ENCODE measurements at regions not wholly inside any gene's neighbourhood (a gene's known extent, or its start where the extent isn't known, plus 50 kb on each side); places are given as distances from the start of the nearest gene placed in this dataset.

DNA sequence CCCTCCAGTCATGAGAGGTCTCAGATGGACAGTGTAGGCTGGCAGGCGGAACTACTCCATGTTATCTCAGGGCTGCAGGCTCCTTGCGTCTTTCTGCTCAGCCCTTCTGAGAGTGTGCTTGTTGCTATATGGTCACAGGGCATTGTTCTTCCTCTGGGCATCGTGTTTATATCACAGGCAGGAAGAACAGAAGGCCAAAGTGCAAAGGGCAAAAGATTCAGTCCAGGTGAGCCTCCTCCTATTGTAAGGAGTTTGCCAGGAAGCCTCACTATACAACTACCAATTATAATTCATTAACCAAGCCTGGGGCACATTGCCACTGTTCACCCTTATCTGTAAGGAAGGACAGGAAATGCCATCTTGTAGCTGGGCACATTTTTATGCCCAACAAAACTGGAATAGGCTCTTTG lies 195.5 kb upstream of the KITLG start:
- TF ChIP-seq EZH2phosphoT487 (IDR thresholded peaks at IDR 0.05; ENCODE audit: borderline replicate concordance, low read length), result no peak
- TF ChIP-seq, protein P1, sequence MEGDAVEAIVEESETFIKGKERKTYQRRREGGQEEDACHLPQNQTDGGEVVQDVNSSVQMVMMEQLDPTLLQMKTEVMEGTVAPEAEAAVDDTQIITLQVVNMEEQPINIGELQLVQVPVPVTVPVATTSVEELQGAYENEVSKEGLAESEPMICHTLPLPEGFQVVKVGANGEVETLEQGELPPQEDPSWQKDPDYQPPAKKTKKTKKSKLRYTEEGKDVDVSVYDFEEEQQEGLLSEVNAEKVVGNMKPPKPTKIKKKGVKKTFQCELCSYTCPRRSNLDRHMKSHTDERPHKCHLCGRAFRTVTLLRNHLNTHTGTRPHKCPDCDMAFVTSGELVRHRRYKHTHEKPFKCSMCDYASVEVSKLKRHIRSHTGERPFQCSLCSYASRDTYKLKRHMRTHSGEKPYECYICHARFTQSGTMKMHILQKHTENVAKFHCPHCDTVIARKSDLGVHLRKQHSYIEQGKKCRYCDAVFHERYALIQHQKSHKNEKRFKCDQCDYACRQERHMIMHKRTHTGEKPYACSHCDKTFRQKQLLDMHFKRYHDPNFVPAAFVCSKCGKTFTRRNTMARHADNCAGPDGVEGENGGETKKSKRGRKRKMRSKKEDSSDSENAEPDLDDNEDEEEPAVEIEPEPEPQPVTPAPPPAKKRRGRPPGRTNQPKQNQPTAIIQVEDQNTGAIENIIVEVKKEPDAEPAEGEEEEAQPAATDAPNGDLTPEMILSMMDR (conservative IDR thresholded peaks at IDR 0.05; ENCODE audit: low read depth, low read length), result no peak
